GM19468 (cell line): ENCODE measurements at regions not wholly inside any gene's neighbourhood (a gene's known extent, or its start where the extent isn't known, plus 50 kb on each side); places are given as distances from the start of the nearest gene placed in this dataset.

Source experiments
- ATAC-seq: cut with Tn5 transposase; IDR thresholded peaks from one replicate; pipeline ENCODE4 v1.9.1; 2021; ENCODE audit warnings: mild to moderate bottlenecking, moderate library complexity, moderate number of reproducible peaks; ENCODE audit not compliant: unreplicated experiment; ENCODE audit errors: extremely low read depth

GRCh38 chr15:98402486-98402885 is 245.9 kb upstream of the IGF1R start:
- ATAC-seq = no peak

- ATAC-seq = no peak
These were observed 245.2 kb upstream of the IGF1R start for GRCh38 chr15:98403169-98403568.

- no peak for ATAC-seq
These were observed 244.8 kb upstream of the IGF1R start for GRCh38 chr15:98403569-98403968.

GRCh38 chr15:98405013-98405412 is 243.3 kb upstream of the IGF1R start:
- no peak for ATAC-seq

- ATAC-seq = no peak
These were observed 240.1 kb upstream of the IGF1R start for GRCh38 chr15:98408231-98408630.

- ATAC-seq = no peak
These were observed 238.0 kb upstream of the IGF1R start for GRCh38 chr15:98410328-98410727.

GRCh38 chr15:98412852-98413251 is 235.5 kb upstream of the IGF1R start:
- ATAC-seq = no peak

- ATAC-seq = no peak
These were observed 234.3 kb upstream of the IGF1R start for GRCh38 chr15:98413933-98414546.

- ATAC-seq = no peak
These were observed 232.0 kb upstream of the IGF1R start for GRCh38 chr15:98416222-98416855.

- no peak for ATAC-seq
These were observed 231.0 kb upstream of the IGF1R start for GRCh38 chr15:98417346-98417745.

GRCh38 chr15:98418122-98418521 is 230.2 kb upstream of the IGF1R start:
- no peak for ATAC-seq

- ATAC-seq = no peak
These were observed 229.1 kb upstream of the IGF1R start for GRCh38 chr15:98419173-98419780.

- ATAC-seq = no peak
These were observed 227.5 kb upstream of the IGF1R start for GRCh38 chr15:98420837-98421236.

- peak; percentile 89 for ATAC-seq
These were observed 226.8 kb upstream of the IGF1R start for GRCh38 chr15:98421419-98422129.

GRCh38 chr15:98422130-98422478 is 226.2 kb upstream of the IGF1R start:
- no peak for ATAC-seq

- ATAC-seq = no peak
These were observed 223.2 kb upstream of the IGF1R start for GRCh38 chr15:98425173-98425572.

GRCh38 chr15:98427321-98427720 is 221.0 kb upstream of the IGF1R start:
- no peak for ATAC-seq

- ATAC-seq = peak; percentile 84
These were observed 219.9 kb upstream of the IGF1R start for GRCh38 chr15:98428253-98428989.

- ATAC-seq = no peak
These were observed 217.2 kb upstream of the IGF1R start for GRCh38 chr15:98431171-98431570.

- no peak for ATAC-seq
These were observed 215.0 kb upstream of the IGF1R start for GRCh38 chr15:98433346-98433745.

- no peak for ATAC-seq
These were observed 214.5 kb upstream of the IGF1R start for GRCh38 chr15:98433856-98434255.
